Sigmoid colon (tissue), 6 donors: ENCODE measurements at regions not wholly inside any gene's neighbourhood (a gene's known extent, or its start where the extent isn't known, plus 50 kb on each side); places are given as distances from the start of the nearest gene placed in this dataset.

Experiments
- DNase-seq: peaks from one replicate; pipeline ENCODE4 v3.0.0-alpha.2; 2019
- H3K27ac ChIP-seq, 4 donors: fragments of 200-600 bp; sonication (generic); one replicate each; pipeline ENCODE4 v1.5.1; 2016 to 2019; ENCODE audit warnings: mild to moderate bottlenecking in 1 of 4
- H3K27me3 ChIP-seq, 3 donors: fragments of 200-600 bp; sonication (generic); one replicate each; pipeline ENCODE4 v1.5.1; 2019; ENCODE audit warnings: mild to moderate bottlenecking in 1 of 3
- H3K36me3 ChIP-seq, 4 donors: fragments of 200-600 bp; sonication (generic); one replicate each; pipeline ENCODE4 v1.5.1; 2016 to 2019
- H3K4me1 ChIP-seq, 4 donors: fragments of 200-600 bp; sonication (generic); one replicate each; pipeline ENCODE4 v1.5.1; 2017 to 2019
- H3K4me3 ChIP-seq, 4 donors: fragments of 200-600 bp; sonication (generic); one replicate each; pipeline ENCODE4 v1.5.1; 2017 to 2019; ENCODE audit warnings: mild to moderate bottlenecking in 2 of 4, moderate library complexity in 1 of 4
- H3K9me3 ChIP-seq, 4 donors: fragments of 200-600 bp in 3 of 4; sonication (generic) in 3 of 4; one replicate each; pipeline versions ENCODE4 v1.5.1 to v1.6.1; 2013 to 2019
- EP300 ChIP-seq, 4 donors: sonication (generic); formaldehyde crosslinking; IDR thresholded peaks; one replicate each; pipeline ENCODE4 v1.6.1; 2017; ENCODE audit warnings: antibody characterized with exemption in 4 of 4
- POLR2A ChIP-seq, 2 donors: fragments of 450-650 bp; IDR thresholded peaks; one replicate each; pipeline ENCODE4 v1.6.1; 2016; ENCODE audit warnings: antibody characterized with exemption in 2 of 2, mild to moderate bottlenecking in 2 of 2, moderate library complexity in 2 of 2
- POLR2AphosphoS5 ChIP-seq, 4 donors: sonication (generic); formaldehyde crosslinking; IDR thresholded peaks; one replicate each; pipeline ENCODE4 v1.6.1; 2017; ENCODE audit warnings: antibody characterized with exemption in 4 of 4
- WGBS, 2 donors: extraction: QIAGEN DNeasy Blood & Tissue Kit; methylation state at CpG; one replicate each; pipeline ENCODE4 v1.1.7; 2013; 5-methylcytosine and 5-hydroxymethylcytosine counted together
- intact Hi-C: fragments of 100-400 bp; cut with DNase I; formaldehyde crosslinking; loops from one replicate; pipeline ENCODE4 v1.15.1; 2023
- TF ChIP-seq, protein P1 (sequence below), 4 experiments: fragments of 450-650 bp in 3 of 4; fragments of 200-600 bp in 1 of 4; IDR thresholded peaks; one replicate each; pipeline ENCODE4 v1.5.1; 2016 to 2019; ENCODE audit warnings: antibody characterized with exemption in 4 of 4, mild to moderate bottlenecking in 3 of 4, moderate library complexity in 2 of 4
- donor health status: healthy with polysubstance abuse.
- donor health status: healthy.

GRCh38 chr14:76271041-76271755, 104.7 kb upstream of the ESRRB start:
- TF ChIP-seq EP300 (IDR thresholded peaks at IDR 0.05) (no peak), POLR2A (IDR thresholded peaks at IDR 0.05) (no peak), POLR2AphosphoS5 (IDR thresholded peaks at IDR 0.05) (no peak)
- TF ChIP-seq, protein P1, sequence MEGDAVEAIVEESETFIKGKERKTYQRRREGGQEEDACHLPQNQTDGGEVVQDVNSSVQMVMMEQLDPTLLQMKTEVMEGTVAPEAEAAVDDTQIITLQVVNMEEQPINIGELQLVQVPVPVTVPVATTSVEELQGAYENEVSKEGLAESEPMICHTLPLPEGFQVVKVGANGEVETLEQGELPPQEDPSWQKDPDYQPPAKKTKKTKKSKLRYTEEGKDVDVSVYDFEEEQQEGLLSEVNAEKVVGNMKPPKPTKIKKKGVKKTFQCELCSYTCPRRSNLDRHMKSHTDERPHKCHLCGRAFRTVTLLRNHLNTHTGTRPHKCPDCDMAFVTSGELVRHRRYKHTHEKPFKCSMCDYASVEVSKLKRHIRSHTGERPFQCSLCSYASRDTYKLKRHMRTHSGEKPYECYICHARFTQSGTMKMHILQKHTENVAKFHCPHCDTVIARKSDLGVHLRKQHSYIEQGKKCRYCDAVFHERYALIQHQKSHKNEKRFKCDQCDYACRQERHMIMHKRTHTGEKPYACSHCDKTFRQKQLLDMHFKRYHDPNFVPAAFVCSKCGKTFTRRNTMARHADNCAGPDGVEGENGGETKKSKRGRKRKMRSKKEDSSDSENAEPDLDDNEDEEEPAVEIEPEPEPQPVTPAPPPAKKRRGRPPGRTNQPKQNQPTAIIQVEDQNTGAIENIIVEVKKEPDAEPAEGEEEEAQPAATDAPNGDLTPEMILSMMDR (IDR thresholded peaks at IDR 0.05) = no peak
- intact Hi-C loops = no loop called here
- WGBS, 2 donors = 79 to 81% methylated on average over 15 of the region's 15 CpGs
- peaks cover 0 to 12% (median 0%) of the 10 kb centered on the region in 4 donors for H3K4me1 ChIP-seq
- no peaks in the 10 kb centered on the region for H3K36me3 ChIP-seq
- no peaks in the 10 kb centered on the region for H3K9me3 ChIP-seq
- no peaks in the 10 kb centered on the region for H3K27me3 ChIP-seq
- no peak overlapping the region for H3K4me3 ChIP-seq
- DNase-seq = peak; percentile 34
- no peak overlapping the region for H3K27ac ChIP-seq

GRCh38 chr14:76272349-76272748, 103.6 kb upstream of the ESRRB start:
- no peak overlapping the region for H3K4me3 ChIP-seq
- DNase-seq = no peak
- H3K9me3 ChIP-seq = no peaks in the 10 kb centered on the region
- intact Hi-C loops = no loop called here
- no peak overlapping the region for H3K27ac ChIP-seq
- no peak for TF ChIP-seq EP300 (IDR thresholded peaks at IDR 0.05)
- TF ChIP-seq, protein P1 (IDR thresholded peaks at IDR 0.05) = no peak
- TF ChIP-seq POLR2A (IDR thresholded peaks at IDR 0.05) = no peak
- no peak for TF ChIP-seq POLR2AphosphoS5 (IDR thresholded peaks at IDR 0.05)
- no peaks in the 10 kb centered on the region for H3K27me3 ChIP-seq
- peaks cover 0 to 9% (median 0%) of the 10 kb centered on the region in 4 donors for H3K4me1 ChIP-seq
- no peaks in the 10 kb centered on the region for H3K36me3 ChIP-seq

- no peak for TF ChIP-seq POLR2A (IDR thresholded peaks at IDR 0.05)
- TF ChIP-seq POLR2AphosphoS5 (IDR thresholded peaks at IDR 0.05) = no peak
- no peak for TF ChIP-seq EP300 (IDR thresholded peaks at IDR 0.05)
- TF ChIP-seq, protein P1 (IDR thresholded peaks at IDR 0.05) = no peak
- intact Hi-C loops = no loop called here
- H3K9me3 ChIP-seq = no peaks in the 10 kb centered on the region
Observed at GRCh38 chr14:76272774-76273173, 103.2 kb upstream of the ESRRB start.

GRCh38 chr14:76273346-76273745, 102.6 kb upstream of the ESRRB start:
- H3K36me3 ChIP-seq = no peaks in the 10 kb centered on the region
- intact Hi-C loops = no loop called here
- no peak overlapping the region for H3K4me3 ChIP-seq
- H3K27ac ChIP-seq = no peak overlapping the region
- 72 to 74% methylated on average over 2 of the region's 2 CpGs for WGBS, 2 donors
- peak; percentile 0 for DNase-seq
- TF ChIP-seq, protein P1 (IDR thresholded peaks at IDR 0.05) = no peak
- TF ChIP-seq EP300 (IDR thresholded peaks at IDR 0.05) = no peak
- TF ChIP-seq POLR2AphosphoS5 (IDR thresholded peaks at IDR 0.05) = no peak
- H3K4me1 ChIP-seq = peaks cover 0 to 2% (median 0%) of the 10 kb centered on the region in 4 donors
- H3K9me3 ChIP-seq = no peaks in the 10 kb centered on the region
- H3K27me3 ChIP-seq = no peaks in the 10 kb centered on the region

More at GRCh38 chr14:76272774-76273173, 103.2 kb upstream of the ESRRB start:
- Histone ChIP-seq H3K4me1 (peaks cover 0 to 7% (median 0%) of the 10 kb centered on the region in 4 donors), H3K27me3 (no peaks in the 10 kb centered on the region), H3K27ac (no peak overlapping the region), H3K36me3 (no peaks in the 10 kb centered on the region), H3K4me3 (no peak overlapping the region)
- DNase-seq = no peak

DNA sequence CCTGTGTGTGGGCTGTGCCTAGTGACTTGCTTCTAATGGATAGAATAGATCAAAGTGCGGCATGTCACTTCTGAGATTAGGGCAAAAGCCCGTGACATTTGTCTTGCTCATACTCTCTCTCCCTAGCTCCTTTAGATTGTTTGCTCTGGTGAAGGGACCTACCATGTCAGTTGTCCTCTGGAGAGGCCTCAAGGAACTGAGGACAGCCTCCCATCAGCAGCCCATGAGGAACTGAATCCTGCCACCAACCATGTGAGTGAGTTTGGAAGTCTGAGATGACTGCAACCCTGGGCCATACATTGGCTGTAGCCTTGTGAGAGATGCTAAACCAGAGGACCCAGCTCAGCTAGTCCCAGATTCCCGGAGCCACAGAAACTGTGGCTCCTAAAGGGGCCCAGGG, 101.6 kb upstream of the ESRRB start:
- Histone ChIP-seq H3K4me1 (no peaks in the 10 kb centered on the region), H3K9me3 (no peaks in the 10 kb centered on the region), H3K4me3 (no peak overlapping the region), H3K27me3 (no peaks in the 10 kb centered on the region), H3K36me3 (no peaks in the 10 kb centered on the region), H3K27ac (no peak overlapping the region)
- 86 to 89% methylated on average over 3 of the region's 3 CpGs for WGBS, 2 donors
- intact Hi-C loops = no loop called here
- DNase-seq = peak; percentile 45
- TF ChIP-seq POLR2A (IDR thresholded peaks at IDR 0.05) = no peak
- TF ChIP-seq, protein P1 (IDR thresholded peaks at IDR 0.05) = no peak
